ENCODE measurements at regions not wholly inside any gene's neighbourhood (a gene's known extent, or its start where the extent isn't known, plus 50 kb on each side); places are given as distances from the start of the nearest gene placed in this dataset.
"Not testable (repeated sequence)": the region's sequence is repeated elsewhere in the genome, so short reads cannot be mapped to it uniquely, and the experiment has no call there.

- TF ChIP-seq CTCF (IDR thresholded peaks at IDR 0.05; ENCODE audit: insufficient read depth, low read depth, low read length): no peak
- Histone ChIP-seq H3K27me3 (ENCODE audit: control insufficient read depth, insufficient read depth, low read length) (no peaks in the 10 kb centered on the region), H3K4me3 (ENCODE audit: low read depth, low read length) (no peak overlapping the region), H3K36me3 (ENCODE audit: control insufficient read depth, insufficient read depth, low read length) (no peaks in the 10 kb centered on the region)
- ChIA-PET CTCF (interaction anchor here (1.3 kb wide), 1 partner anchor 7 kb away, joined by 3 read pairs; no protein-coding TSS in a partner anchor), POLR2A (interaction anchor here (0.6 kb wide), 1 partner anchor 588 kb away, joined by 4 read pairs; no protein-coding TSS in a partner anchor)
- no peak for DNase-seq (ENCODE audit: low read depth)
Measured at GRCh38 chr12:95358111-95359083, 115.6 kb upstream of the METAP2 start.

GRCh38 chr12:95365912-95366311 lies 108.0 kb upstream of the METAP2 start:
- no peak overlapping the region for H3K4me3 ChIP-seq (ENCODE audit: low read depth, low read length)
- ChIA-PET POLR2A (no interaction called here), CTCF (no interaction called here)

DNA sequence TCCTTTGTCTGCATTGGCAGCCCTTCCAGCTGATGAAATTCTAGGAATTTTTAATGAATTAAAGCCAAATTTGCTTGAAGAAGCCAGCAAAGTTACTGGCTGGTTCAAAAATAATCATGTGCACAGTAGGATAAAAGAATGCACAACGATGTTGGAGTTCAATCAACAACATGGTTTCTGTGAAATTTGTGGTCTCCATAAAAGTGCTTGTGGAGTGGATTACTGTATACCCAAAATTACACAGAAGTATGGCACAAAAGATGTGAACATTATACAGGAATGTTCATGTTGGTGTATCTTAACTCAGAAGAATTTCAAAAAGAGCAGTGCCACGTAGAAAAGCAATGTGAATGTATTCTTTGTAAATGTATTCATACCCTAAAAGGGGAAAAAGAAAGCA lies 105.0 kb upstream of the METAP2 start:
- ChIA-PET CTCF (interaction anchor here (1.2 kb wide), 1 partner anchor 16 kb away, joined by 5 read pairs; no protein-coding TSS in a partner anchor), POLR2A (interaction anchor here (0.6 kb wide), 1 partner anchor 34 kb away, joined by 3 read pairs; no protein-coding TSS in a partner anchor)
- Histone ChIP-seq H3K4me3 (ENCODE audit: low read depth, low read length) (no peak overlapping the region), H3K36me3 (ENCODE audit: control insufficient read depth, insufficient read depth, low read length) (no peaks in the 10 kb centered on the region), H3K27me3 (ENCODE audit: control insufficient read depth, insufficient read depth, low read length) (no peaks in the 10 kb centered on the region)
- DNase-seq (ENCODE audit: low read depth): no peak
- no peak for TF ChIP-seq CTCF (IDR thresholded peaks at IDR 0.05; ENCODE audit: insufficient read depth, low read depth, low read length)

More at GRCh38 chr12:95365912-95366311, 108.0 kb upstream of the METAP2 start:
- DNase-seq (ENCODE audit: low read depth): no peak
- no peak for TF ChIP-seq CTCF (IDR thresholded peaks at IDR 0.05; ENCODE audit: insufficient read depth, low read depth, low read length)
- no peaks in the 10 kb centered on the region for H3K36me3 ChIP-seq (ENCODE audit: control insufficient read depth, insufficient read depth, low read length)
- no peaks in the 10 kb centered on the region for H3K27me3 ChIP-seq (ENCODE audit: control insufficient read depth, insufficient read depth, low read length)

DNA sequence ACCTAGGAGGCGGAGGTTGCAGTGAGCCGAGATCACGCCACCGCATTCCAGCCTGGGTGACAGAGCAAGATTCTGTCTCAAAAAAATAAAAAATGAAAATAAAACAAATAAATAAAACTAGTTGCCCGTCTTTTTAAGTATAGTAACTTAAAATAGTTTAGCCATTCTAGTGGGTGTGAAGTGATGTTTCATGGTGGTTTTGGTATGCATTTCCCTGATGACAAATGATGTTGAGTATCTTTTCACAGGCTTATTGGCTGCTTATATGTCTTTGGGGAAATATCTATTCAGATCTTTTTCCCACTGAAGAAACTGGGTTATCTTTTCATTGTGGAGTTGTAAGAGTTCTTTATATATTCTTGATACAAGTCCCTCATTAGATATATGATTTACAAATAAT lies 102.4 kb upstream of the METAP2 start:
- ChIA-PET POLR2A (no interaction called here), CTCF (no interaction called here)
- H3K27me3 ChIP-seq (ENCODE audit: control insufficient read depth, insufficient read depth, low read length): no peaks in the 10 kb centered on the region
- DNase-seq (ENCODE audit: low read depth): no peak
- H3K36me3 ChIP-seq (ENCODE audit: control insufficient read depth, insufficient read depth, low read length): no peaks in the 10 kb centered on the region
- no peak overlapping the region for H3K4me3 ChIP-seq (ENCODE audit: low read depth, low read length)
- no peak for TF ChIP-seq CTCF (IDR thresholded peaks at IDR 0.05; ENCODE audit: insufficient read depth, low read depth, low read length)

GRCh38 chr12:95379481-95379880 lies 94.5 kb upstream of the METAP2 start:
- DNase-seq (ENCODE audit: low read depth); CTCF ChIA-PET; H3K4me3 ChIP-seq (ENCODE audit: low read depth, low read length); H3K36me3 ChIP-seq (ENCODE audit: control insufficient read depth, insufficient read depth, low read length); POLR2A ChIA-PET; H3K27me3 ChIP-seq (ENCODE audit: control insufficient read depth, insufficient read depth, low read length): not testable (repeated sequence)

DNA sequence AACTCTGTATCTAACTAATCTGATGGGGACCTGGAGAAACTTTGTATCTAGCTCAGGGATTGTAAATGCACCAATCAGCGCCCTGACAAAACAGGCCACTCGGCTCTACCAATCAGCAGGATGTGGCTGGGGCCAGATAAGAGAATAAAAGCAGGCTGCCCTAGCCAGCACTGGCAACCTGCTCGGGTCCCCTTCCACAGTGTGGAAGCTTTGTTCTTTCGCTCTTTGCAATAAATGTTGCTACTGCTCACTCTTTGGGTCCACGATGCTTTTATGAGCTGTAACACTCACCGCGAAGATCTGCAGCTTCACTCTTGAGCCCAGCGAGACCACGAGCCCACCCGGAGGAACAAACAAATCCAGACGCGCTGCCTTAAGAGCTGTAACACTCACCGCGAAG lies 93.6 kb upstream of the METAP2 start:
- H3K36me3 ChIP-seq (ENCODE audit: control insufficient read depth, insufficient read depth, low read length); H3K27me3 ChIP-seq (ENCODE audit: control insufficient read depth, insufficient read depth, low read length); DNase-seq (ENCODE audit: low read depth); POLR2A ChIA-PET; H3K4me3 ChIP-seq (ENCODE audit: low read depth, low read length): not testable (repeated sequence)
- CTCF ChIA-PET: interaction anchor here (1.2 kb wide), 1 partner anchor 43 kb away, joined by 3 read pairs; no protein-coding TSS in a partner anchor

All from BJ (cell line).